ENCODE measurements at regions not wholly inside any gene's neighbourhood (a gene's known extent, or its start where the extent isn't known, plus 50 kb on each side); places are given as distances from the start of the nearest gene placed in this dataset.

DNA sequence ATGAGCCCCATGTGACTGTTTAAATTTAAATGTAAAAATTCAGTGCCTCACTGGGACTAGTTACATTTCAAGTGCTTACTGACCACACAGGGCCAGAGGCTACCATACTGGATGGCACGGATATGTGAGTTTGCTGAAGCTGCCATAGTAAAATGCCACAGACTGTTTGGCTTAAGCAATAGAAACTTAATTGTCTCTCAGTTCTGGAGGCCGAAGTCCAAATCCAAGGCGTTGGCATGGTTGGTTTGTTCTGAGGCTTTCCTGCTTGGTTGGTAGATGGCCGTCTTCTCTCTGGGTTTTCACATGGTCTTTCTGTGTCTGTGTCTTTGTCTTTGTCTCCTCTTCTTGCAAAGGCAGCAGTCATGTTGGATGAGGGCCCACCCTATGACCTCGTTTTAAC is 878.9 kb upstream of the RBFOX1 start:
- TF ChIP-seq CTCF (IDR thresholded peaks at IDR 0.05) (no peak), POLR2A (IDR thresholded peaks at IDR 0.05) (no peak)
